Activated CD8-positive, alpha-beta T cell treated with anti-CD3 and anti-CD28 coated beads, Interleukin-2, amount 10 ng/mL, durations not matched to agents 7 days and 5 days (primary cell): ENCODE measurements at regions not wholly inside any gene's neighbourhood (a gene's known extent, or its start where the extent isn't known, plus 50 kb on each side); places are given as distances from the start of the nearest gene placed in this dataset.

Experiments
- ATAC-seq: fragments of 150-1000 bp; cut with Tn5 transposase; one replicate; pipeline ENCODE4 v1.10.0; 2021; ENCODE audit warnings: moderate library complexity
- CTCF ChIA-PET: fragments of 350-600 bp; sonication (Branson Sonifier 250); formaldehyde crosslinking; loops from one replicate; lab custom pipeline; 2021; ENCODE audit warnings: antibody characterized with exemption; lab: Charles Lee
- POLR2A ChIA-PET: fragments of 350-600 bp; sonication (Branson Sonifier 250); formaldehyde crosslinking; loops from one replicate; lab custom pipeline; 2021; ENCODE audit warnings: antibody characterized with exemption; lab: Charles Lee
- DNase-seq: peaks from one replicate; pipeline ENCODE4 v3.0.0-alpha.2; 2020
- H3K27ac Mint-ChIP-seq: one replicate; pipeline ENCODE4 v1.8.0; 2021; ENCODE audit warnings: mild to moderate bottlenecking, mixed read lengths
- H3K27me3 Mint-ChIP-seq: one replicate; pipeline ENCODE4 v1.8.0; 2021; ENCODE audit warnings: low read depth, mixed read lengths
- H3K36me3 Mint-ChIP-seq: one replicate; pipeline ENCODE4 v1.8.0; 2021; ENCODE audit warnings: low read depth, mixed read lengths
- H3K4me1 Mint-ChIP-seq: one replicate; pipeline ENCODE4 v1.8.0; 2021; ENCODE audit warnings: low read depth, mixed read lengths
- H3K4me3 Mint-ChIP-seq: one replicate; pipeline ENCODE4 v1.8.0; 2021; ENCODE audit warnings: mild to moderate bottlenecking, mixed read lengths
- H3K9me3 Mint-ChIP-seq: one replicate; pipeline ENCODE4 v1.8.0; 2022; ENCODE audit warnings: mixed read lengths; ENCODE audit not compliant: insufficient read depth

DNA sequence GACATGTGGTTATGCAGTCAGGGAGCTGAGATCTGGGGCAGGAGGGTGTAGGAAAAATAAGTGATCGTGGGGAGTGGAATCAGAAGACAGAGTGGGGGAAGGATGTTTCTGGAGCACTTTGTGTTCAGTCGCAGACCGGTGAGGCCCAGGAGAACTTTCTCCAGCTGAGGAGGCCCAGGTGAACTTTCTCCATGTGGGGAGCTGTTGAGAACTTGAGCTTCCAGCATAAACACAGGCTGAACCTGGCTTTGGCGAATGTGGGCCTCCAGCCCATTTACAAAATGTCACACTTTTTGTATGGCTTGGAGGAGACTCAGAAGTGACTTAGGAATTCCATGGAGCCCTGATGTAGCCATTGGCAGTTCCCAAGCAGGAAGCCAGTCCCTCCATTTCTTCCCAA lies 108.5 kb downstream of the VAPA start:
- Mint-ChIP-seq H3K27ac (no peak overlapping the region), H3K9me3 (no peaks in the 10 kb centered on the region), H3K36me3 (no peaks in the 10 kb centered on the region), H3K4me1 (no peaks in the 10 kb centered on the region), H3K27me3 (peaks cover 3% of the 10 kb centered on the region), H3K4me3 (no peak overlapping the region)
- no peak for ATAC-seq
- POLR2A ChIA-PET: no interaction called here
- DNase-seq: no peak
- CTCF ChIA-PET: no interaction called here

DNA sequence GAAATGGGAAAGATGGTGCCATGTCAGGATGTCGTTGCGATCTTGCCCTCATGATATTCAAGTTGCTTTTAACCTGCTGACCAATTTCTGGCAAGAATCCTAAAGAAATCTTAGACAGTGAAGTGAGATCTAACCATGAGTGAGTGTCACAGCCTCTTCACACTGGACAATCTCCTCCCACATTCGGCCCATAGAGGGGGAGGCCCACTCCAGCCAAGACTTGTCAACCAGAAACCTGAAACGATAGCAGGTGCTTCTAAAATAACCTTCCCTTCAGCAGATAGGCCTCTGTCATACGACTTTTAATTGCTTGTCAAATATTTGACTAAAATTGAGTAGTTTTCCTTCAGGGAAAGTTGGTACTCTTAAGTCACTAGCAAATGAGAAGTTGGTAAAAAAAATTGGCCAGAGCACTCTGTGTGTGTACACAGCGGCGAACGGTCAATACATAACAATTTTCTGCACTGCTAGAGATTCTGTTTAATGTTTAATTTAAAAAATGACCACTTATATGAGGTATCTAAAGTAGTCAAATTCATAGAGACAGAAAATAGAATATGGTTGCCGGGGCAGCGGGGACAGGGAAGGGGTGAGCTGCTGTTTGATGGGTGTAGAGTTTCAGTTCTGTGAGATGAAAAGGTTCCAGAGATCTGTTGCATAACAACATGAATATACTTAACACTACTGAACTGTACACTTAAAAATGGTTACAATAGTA lies 110.2 kb downstream of the VAPA start:
- Mint-ChIP-seq H3K4me3 (no peak overlapping the region), H3K27me3 (peaks cover 3% of the 10 kb centered on the region), H3K36me3 (no peaks in the 10 kb centered on the region), H3K27ac (no peak overlapping the region), H3K9me3 (no peaks in the 10 kb centered on the region), H3K4me1 (no peaks in the 10 kb centered on the region)
- DNase-seq (no peak), ATAC-seq (no peak)
- ChIA-PET CTCF (no interaction called here), POLR2A (no interaction called here)

DNA sequence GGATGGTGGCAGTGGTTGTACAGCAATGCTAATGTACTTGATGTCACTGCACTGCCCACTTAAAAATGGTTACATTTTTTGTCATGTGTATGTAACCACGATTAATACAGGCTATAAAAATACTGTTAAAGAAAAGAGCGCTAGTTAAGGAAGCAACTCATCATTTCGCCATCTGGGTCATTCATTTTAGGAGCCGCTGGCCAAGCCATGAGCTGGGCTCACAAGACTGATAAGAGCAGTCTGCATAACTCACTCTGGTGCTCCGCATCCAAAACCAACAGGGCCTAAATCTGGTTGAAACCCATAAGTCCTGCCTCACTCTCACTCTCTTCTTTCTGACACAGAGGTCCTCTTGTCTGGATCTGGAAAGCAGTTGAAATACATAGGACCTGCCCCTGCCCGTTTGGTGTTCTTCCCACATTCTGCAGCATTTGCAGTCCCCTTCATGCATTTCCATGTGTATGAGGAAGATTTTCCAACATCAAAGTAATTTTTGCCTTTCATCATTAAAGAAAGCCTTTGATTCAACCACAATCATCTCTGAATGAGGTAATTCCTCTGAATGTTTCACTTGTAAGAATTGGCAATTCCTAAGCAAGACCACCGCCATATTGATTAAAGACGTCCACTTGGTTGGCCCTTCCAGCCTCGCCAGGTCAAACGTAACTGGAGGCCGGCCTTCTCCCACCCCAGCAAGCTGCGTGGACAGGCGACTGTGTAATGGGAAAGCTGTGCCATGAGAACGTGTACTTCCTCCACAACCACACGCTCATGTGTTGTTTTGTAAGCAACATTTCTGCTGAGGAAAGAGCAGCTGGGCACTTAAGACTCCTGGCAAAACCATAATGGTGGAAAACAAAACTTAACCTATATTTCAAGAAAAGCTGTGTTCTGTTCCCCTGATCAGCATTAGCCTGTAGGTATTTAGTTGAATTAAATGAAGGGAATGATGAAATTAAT lies 112.2 kb downstream of the VAPA start:
- DNase-seq (no peak), ATAC-seq (no peak)
- Mint-ChIP-seq H3K4me1 (no peaks in the 10 kb centered on the region), H3K36me3 (no peaks in the 10 kb centered on the region), H3K9me3 (no peaks in the 10 kb centered on the region), H3K4me3 (no peak overlapping the region), H3K27me3 (no peaks in the 10 kb centered on the region), H3K27ac (no peak overlapping the region)
- ChIA-PET CTCF (no interaction called here), POLR2A (no interaction called here)

DNA sequence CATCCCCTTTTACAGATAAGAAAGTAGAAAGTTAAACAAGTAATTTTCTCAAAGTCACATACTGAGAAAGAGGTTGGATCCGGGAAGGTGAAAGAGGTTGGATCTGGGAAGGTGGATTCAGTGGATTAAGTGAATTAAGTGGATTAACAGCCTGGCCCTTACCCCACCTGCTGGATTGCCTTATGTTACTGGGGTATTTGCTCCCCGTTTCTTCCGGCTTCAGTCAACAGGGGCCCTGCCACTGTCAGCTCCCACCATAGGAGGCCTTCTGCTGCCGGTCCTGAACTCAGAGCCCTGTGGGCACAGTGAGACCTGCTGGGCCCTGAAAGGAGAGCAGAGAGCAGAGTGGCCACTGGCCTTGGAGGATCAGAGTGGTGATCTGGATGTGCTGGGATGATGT lies 113.2 kb downstream of the VAPA start:
- ChIA-PET CTCF (no interaction called here), POLR2A (no interaction called here)
- H3K4me1 Mint-ChIP-seq: no peaks in the 10 kb centered on the region
- ATAC-seq (no peak), DNase-seq (no peak)
- no peak overlapping the region for H3K4me3 Mint-ChIP-seq
- H3K27ac Mint-ChIP-seq: no peak overlapping the region
- no peaks in the 10 kb centered on the region for H3K9me3 Mint-ChIP-seq
- H3K27me3 Mint-ChIP-seq: no peaks in the 10 kb centered on the region
- no peaks in the 10 kb centered on the region for H3K36me3 Mint-ChIP-seq

DNA sequence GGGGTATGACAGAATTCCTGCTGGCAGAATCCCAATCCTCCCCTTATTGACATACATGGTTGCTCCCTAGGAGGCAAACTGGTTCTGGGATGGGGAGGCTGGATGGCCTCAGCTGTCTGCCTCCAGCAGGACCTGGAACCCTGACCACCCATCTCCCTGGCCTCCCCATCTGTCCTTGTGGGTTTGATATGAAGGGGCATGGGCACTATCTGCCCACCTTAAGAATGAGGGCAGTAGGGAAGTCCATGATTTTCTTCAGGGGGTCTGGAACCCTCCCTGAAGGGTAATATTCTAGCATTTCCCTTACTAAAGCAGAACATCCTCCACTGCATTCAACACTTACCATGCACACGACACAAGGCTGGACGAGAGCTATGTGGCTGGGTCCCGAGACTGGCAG lies 113.6 kb downstream of the VAPA start:
- ATAC-seq: no peak
- no peak for DNase-seq
- H3K4me3 Mint-ChIP-seq: no peak overlapping the region
- ChIA-PET CTCF (no interaction called here), POLR2A (no interaction called here)
- no peak overlapping the region for H3K27ac Mint-ChIP-seq
- H3K9me3 Mint-ChIP-seq: no peaks in the 10 kb centered on the region
- no peaks in the 10 kb centered on the region for H3K36me3 Mint-ChIP-seq
- no peaks in the 10 kb centered on the region for H3K4me1 Mint-ChIP-seq
- H3K27me3 Mint-ChIP-seq: no peaks in the 10 kb centered on the region

DNA sequence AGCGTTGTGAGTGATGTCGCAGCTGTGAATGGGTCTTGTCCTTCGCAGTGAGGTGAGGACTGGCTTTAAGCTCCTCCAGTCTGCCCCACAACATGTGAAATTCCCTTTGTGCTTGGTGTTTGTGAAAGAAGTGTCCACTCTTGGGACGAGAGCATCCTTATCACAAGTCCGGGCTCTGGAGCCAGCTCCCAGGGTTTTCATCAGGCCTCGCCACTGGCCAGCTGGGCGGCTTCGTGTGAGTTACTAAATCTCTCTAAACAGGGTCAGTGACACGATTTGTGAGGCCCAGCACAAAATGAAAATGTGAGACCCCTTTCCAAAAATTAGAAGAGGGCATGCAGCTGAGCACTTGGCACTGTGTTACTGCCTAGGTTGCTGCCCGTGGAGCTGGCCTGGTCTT lies 115.9 kb downstream of the VAPA start:
- peaks cover 2% of the 10 kb centered on the region for H3K27me3 Mint-ChIP-seq
- ChIA-PET POLR2A (no interaction called here), CTCF (no interaction called here)
- H3K36me3 Mint-ChIP-seq: no peaks in the 10 kb centered on the region
- DNase-seq (no peak), ATAC-seq (no peak)
- no peaks in the 10 kb centered on the region for H3K9me3 Mint-ChIP-seq
- H3K27ac Mint-ChIP-seq: no peak overlapping the region
- no peak overlapping the region for H3K4me3 Mint-ChIP-seq
- peaks cover 6% of the 10 kb centered on the region for H3K4me1 Mint-ChIP-seq

DNA sequence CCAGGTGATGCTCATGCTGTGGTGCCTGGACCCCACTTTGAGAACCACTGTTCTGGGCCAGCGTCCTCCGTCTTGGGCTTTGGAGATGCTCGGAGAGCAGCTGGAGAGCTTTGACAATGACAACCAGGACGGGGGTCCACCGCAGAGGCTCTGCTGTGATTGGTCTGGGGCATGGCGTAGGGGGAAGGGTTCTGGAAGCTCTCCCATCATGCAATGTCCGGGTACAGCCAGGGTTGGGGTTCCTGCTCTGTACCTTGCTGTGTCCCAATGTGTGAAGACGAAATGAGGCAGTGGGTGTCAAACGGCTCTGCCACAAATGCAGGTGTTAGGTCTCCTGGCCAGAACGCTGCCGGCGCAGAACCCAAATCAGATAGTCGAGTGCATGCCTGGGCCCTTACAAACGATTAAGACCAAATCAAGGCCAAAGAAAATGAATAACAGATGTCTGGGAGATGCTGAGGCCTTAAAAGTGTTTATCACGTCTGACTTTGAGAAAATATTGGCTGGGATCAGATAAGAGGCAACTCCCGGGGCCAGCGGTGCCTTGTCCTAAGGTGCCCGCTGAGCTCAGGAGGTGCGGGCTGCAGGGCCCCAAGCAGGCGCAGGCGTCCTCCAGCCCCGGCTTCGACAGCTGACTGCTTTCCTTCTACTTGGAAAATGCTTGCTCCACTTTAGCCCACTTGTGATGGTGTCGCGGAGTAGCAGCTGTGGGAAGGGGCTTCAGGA lies 117.2 kb downstream of the VAPA start:
- ATAC-seq: no peak
- ChIA-PET POLR2A (no interaction called here), CTCF (no interaction called here)
- Mint-ChIP-seq H3K4me1 (peaks cover 6% of the 10 kb centered on the region), H3K4me3 (no peak overlapping the region), H3K9me3 (no peaks in the 10 kb centered on the region), H3K36me3 (no peaks in the 10 kb centered on the region), H3K27ac (no peak overlapping the region), H3K27me3 (peaks cover 4% of the 10 kb centered on the region)
- no peak for DNase-seq

DNA sequence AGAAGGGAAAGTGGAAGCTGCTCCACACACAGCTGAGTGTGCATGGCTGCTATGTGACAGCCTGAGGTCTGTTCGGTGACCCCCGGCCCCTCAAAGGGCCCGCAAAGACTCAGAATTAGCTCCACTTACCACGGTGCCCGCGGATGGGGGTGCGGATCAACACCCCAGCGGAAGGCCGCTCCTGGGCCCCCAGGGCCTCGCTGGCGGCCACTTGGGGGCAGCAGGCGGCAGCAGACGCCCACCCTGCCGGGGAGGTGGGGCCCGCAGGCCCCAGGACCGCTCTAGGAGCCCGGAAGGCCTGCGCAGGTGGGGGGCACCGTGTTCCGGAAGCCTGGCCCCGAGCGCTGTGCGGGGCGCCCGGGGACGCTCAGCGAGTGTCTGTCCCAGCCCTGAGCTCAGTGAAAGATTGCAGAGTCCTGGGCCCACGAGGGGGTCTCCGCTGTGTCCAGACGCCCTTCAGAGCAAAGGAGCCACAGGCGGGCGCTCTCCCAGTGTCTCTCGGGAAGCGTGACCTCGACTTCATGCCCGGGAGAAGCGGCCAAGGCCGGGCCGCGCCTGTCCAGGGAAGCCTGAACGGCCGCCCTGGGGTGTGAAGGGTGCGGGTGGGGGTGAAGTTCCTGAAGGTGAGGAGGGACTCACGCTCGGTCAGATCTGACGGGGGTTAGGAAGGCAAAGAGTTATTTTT lies 118.7 kb downstream of the VAPA start:
- CTCF ChIA-PET: interaction anchor here (0.7 to 1.6 kb wide), 8 partner anchors 12 to 502 kb away, joined by 3 to 4 read pairs (median 3); no protein-coding TSS in a partner anchor
- H3K9me3 Mint-ChIP-seq: no peaks in the 10 kb centered on the region
- H3K27me3 Mint-ChIP-seq: peaks cover 6% of the 10 kb centered on the region
- H3K4me1 Mint-ChIP-seq: peaks cover 6% of the 10 kb centered on the region
- POLR2A ChIA-PET: no interaction called here
- peak overlapping the region; percentile 60 for H3K27ac Mint-ChIP-seq
- peak overlapping the region; percentile 47 for H3K4me3 Mint-ChIP-seq
- ATAC-seq (peak; percentile 96), DNase-seq (peak; percentile 52)
- no peaks in the 10 kb centered on the region for H3K36me3 Mint-ChIP-seq

DNA sequence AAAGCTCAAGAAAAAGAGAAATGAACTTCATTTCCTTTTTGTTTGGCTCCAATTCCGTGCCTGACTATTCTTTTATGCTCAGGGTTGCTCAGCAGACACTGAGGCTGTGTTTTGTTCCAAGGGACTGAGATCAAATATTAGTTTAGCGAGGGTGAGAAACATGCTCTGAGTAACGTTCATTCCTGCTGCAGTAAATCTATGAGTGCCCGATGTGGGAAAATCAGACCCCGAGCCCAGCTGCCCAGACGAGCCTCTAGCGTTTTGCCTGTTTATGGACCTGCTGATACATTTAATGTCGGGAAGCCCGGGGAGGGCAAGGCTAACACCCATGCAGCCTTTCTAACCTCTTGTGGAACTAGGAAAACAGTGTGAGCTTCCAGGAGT lies 119.2 kb downstream of the VAPA start:
- peak overlapping the region; percentile 47 for H3K4me3 Mint-ChIP-seq
- H3K27me3 Mint-ChIP-seq: peaks cover 6% of the 10 kb centered on the region
- H3K36me3 Mint-ChIP-seq: no peaks in the 10 kb centered on the region
- peaks cover 6% of the 10 kb centered on the region for H3K4me1 Mint-ChIP-seq
- ChIA-PET CTCF (interaction anchor here (1.0 to 1.6 kb wide), 5 partner anchors 15 to 502 kb away, joined by 3 to 4 read pairs (median 3); no protein-coding TSS in a partner anchor), POLR2A (no interaction called here)
- H3K27ac Mint-ChIP-seq: peak overlapping the region; percentile 60
- DNase-seq (no peak), ATAC-seq (no peak)
- no peaks in the 10 kb centered on the region for H3K9me3 Mint-ChIP-seq

DNA sequence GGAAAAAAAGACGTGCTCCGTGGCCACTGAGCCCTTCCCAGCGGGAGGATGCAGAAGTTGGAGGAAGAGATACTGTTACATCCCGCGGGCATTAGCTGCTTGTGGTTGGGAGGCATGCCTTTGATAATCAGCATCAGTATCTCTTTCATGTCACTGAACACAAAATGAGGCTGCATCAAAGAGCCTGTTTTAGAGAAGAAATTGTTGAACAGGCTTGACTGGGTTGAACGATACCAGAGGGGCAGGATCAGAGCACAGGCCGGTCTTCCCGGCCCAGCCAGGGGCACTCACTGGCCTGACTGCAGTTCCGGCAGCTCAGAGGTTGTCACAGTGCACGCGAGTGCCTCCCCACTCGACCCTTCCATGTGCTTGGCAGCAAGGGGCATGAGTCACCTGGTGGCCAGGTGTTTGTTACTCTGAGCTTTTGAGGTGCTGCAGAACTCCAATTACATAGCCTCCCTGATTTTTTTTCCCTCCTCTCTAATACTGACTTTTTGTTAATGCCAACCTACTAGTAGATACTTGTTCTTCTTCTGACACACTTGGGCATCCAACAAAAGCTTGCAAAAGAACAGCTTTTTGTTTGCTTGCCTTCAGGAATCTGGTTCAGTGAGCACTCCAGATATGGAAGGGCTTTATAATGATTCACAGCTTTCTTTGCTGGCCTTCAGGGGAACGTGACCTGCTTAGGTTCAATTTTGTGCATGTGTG lies 121.6 kb downstream of the VAPA start:
- Mint-ChIP-seq H3K4me1 (peaks cover 6% of the 10 kb centered on the region), H3K27me3 (peaks cover 6% of the 10 kb centered on the region), H3K27ac (no peak overlapping the region), H3K4me3 (no peak overlapping the region), H3K9me3 (no peaks in the 10 kb centered on the region), H3K36me3 (no peaks in the 10 kb centered on the region)
- no peak for ATAC-seq
- ChIA-PET CTCF (no interaction called here), POLR2A (no interaction called here)
- no peak for DNase-seq

DNA sequence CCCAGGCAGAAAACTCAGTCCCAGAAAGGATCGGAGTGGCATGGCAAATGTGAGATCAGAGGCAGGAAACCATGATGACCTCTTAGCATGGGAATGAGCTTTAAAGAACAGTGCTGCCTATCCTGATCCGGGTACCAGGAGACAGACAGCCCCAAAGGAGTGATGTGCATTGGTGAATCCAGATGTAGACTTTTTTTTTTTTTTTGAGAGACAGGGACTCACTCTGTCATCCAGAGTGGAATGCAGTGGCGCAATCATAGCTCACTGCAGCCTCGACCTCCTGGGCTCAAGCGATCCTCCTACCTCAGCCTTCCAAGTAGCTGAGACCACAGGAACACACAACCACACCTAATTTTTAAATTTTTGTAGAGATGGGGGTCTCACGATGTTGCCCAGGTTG lies 122.7 kb downstream of the VAPA start:
- H3K27me3 Mint-ChIP-seq: peaks cover 6% of the 10 kb centered on the region
- ChIA-PET CTCF (interaction anchor here (0.8 kb wide), 1 partner anchor 270 kb away, joined by 3 read pairs; no protein-coding TSS in a partner anchor), POLR2A (no interaction called here)
- DNase-seq (no peak), ATAC-seq (no peak)
- H3K9me3 Mint-ChIP-seq: no peaks in the 10 kb centered on the region
- H3K4me3 Mint-ChIP-seq: no peak overlapping the region
- H3K27ac Mint-ChIP-seq: no peak overlapping the region
- peaks cover 6% of the 10 kb centered on the region for H3K4me1 Mint-ChIP-seq
- H3K36me3 Mint-ChIP-seq: no peaks in the 10 kb centered on the region
